ENCODE measurements at regions not wholly inside any gene's neighbourhood (a gene's known extent, or its start where the extent isn't known, plus 50 kb on each side); places are given as distances from the start of the nearest gene placed in this dataset.

DNA sequence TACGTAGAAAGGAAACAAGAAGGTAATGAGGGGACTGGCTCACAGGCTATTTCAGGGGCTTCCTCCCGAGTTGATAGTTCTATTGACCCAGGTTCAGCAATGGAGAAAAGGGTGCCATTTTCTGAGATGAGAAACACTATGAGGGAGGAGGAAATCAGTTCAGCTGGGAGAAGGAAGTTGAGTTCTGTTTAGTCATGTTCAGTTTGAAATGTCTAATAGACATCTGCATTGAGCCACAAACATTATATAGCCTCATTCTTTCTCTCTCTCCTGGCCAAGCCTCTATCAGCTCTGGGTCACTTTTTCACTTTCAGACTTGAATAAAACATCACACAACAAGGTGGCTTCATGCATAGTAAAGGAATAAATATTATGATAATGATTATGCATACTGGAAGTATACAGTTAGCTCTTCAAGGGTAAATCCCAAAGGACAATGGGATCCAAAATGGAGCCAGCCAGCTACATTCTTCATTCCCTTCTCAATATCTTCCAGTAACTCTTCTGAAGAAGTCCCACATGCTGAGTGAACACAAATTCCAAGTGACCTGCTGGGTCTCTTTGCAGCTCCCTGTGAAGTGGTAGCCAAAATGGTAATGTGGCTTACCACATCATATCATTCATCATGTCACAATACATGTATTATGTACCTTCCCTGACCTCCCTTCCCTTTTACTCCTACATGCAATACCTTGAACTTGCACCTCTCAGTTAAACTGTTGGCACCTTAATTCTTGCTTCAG lies 80.9 kb upstream of the CD44 start:
- no peak for TF ChIP-seq CTCF (IDR thresholded peaks at IDR 0.05)
- no peak for TF ChIP-seq ZFX (IDR thresholded peaks at IDR 0.05; ENCODE audit: borderline replicate concordance)

Data from 22Rv1 (cell line).